RWPE2 (cell line): ENCODE measurements at regions not wholly inside any gene's neighbourhood (a gene's known extent, or its start where the extent isn't known, plus 50 kb on each side); places are given as distances from the start of the nearest gene placed in this dataset.

Experiments used
- ATAC-seq: fragments of 200-7000 bp; cut with Tn5 transposase; 3 replicates; pipeline ENCODE4 v1.9.1; 2021; ENCODE audit warnings: low read depth
- DNase-seq: peaks from one replicate; pipeline ENCODE4 v3.0.0-alpha.2; 2020; ENCODE audit warnings: low spot score
- H3K27ac ChIP-seq: fragments of 450-650 bp; 2 replicates; pipeline ENCODE4 v1.5.1; 2017; ENCODE audit warnings: mild to moderate bottlenecking; ENCODE audit not compliant: poor library complexity, severe bottlenecking
- H3K27me3 ChIP-seq: fragments of 250-450 bp; sonication (Bioruptor Pico); 2 replicates; pipeline ENCODE4 v1.5.1; 2021; ENCODE audit warnings: mild to moderate bottlenecking, moderate library complexity; ENCODE audit not compliant: insufficient read depth, poor library complexity, severe bottlenecking
- H3K36me3 ChIP-seq: fragments of 250-450 bp; sonication (Bioruptor Pico); 2 replicates; pipeline ENCODE4 v1.5.1; 2020; ENCODE audit warnings: low read depth, mild to moderate bottlenecking, moderate library complexity
- H3K4me1 ChIP-seq: fragments of 250-450 bp; sonication (Bioruptor Pico); 2 replicates; pipeline ENCODE4 v1.5.1; 2021; ENCODE audit warnings: mild to moderate bottlenecking, moderate library complexity; ENCODE audit not compliant: insufficient read depth, poor library complexity, severe bottlenecking
- H3K4me3 ChIP-seq: fragments of 250-450 bp; sonication (Bioruptor Pico); 2 replicates; pipeline ENCODE4 v1.5.1; 2021; ENCODE audit warnings: mild to moderate bottlenecking, moderate library complexity; ENCODE audit not compliant: severe bottlenecking
- H3K9me3 ChIP-seq: fragments of 250-450 bp; sonication (Bioruptor Pico); 2 replicates; pipeline ENCODE4 v1.5.1; 2021; ENCODE audit warnings: mild to moderate bottlenecking, moderate library complexity; ENCODE audit not compliant: severe bottlenecking
- CTCF ChIP-seq: fragments of 450-650 bp; IDR thresholded peaks from one replicate; pipeline ENCODE4 v1.5.1; 2017; ENCODE audit warnings: mild to moderate bottlenecking, moderate library complexity; ENCODE audit not compliant: poor library complexity, severe bottlenecking

DNA sequence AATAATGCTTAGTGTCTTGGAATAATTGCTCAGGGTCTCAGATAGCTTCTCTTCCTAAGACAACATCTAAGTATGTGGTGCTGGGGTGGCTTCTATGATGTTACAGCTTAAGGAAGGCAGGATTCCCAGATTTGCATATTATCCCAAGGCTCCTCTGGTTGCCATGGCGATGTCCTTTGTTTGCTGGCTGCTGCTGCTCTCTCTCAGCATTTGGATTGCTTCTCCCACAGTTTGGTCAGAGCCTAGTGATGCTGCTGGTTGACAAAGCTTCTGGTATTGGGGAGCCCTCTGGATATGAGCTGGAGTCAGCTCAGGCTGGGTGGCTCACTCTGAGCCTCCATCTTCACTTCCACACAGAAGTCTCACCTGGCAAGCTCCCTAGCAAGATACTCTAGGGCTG is 56.4 kb upstream of the FBXO33 start:
- TF ChIP-seq CTCF = no peak
- H3K4me3 ChIP-seq = no peak overlapping the region
- DNase-seq = no peak
- H3K27me3 ChIP-seq = no peaks in the 10 kb centered on the region
- H3K9me3 ChIP-seq = no peaks in the 10 kb centered on the region
- H3K4me1 ChIP-seq = peaks cover 5% of the 10 kb centered on the region
- H3K27ac ChIP-seq = no peak overlapping the region
- peak; percentile 15; the same call in 2 of the 3 replicates for ATAC-seq
- H3K36me3 ChIP-seq = no peaks in the 10 kb centered on the region

GRCh38 chr14:39483682-39484081 is 51.4 kb upstream of the FBXO33 start:
- H3K27me3 ChIP-seq = peaks cover 3% of the 10 kb centered on the region
- H3K27ac ChIP-seq = no peak overlapping the region
- TF ChIP-seq CTCF = no peak
- DNase-seq (no peak), ATAC-seq (no peak)
- H3K4me1 ChIP-seq = no peaks in the 10 kb centered on the region
- no peaks in the 10 kb centered on the region for H3K9me3 ChIP-seq
- H3K4me3 ChIP-seq = no peak overlapping the region
- H3K36me3 ChIP-seq = no peaks in the 10 kb centered on the region
